ENCODE measurements at regions not wholly inside any gene's neighbourhood (a gene's known extent, or its start where the extent isn't known, plus 50 kb on each side); places are given as distances from the start of the nearest gene placed in this dataset.
"Not testable (repeated sequence)": the region's sequence is repeated elsewhere in the genome, so short reads cannot be mapped to it uniquely, and the experiment has no call there.

GRCh38 chr10:30537158-30537557 lies 92.4 kb downstream of the LYZL2 start:
- TF ChIP-seq CTCF, POLR2A (IDR thresholded peaks at IDR 0.05): not testable (repeated sequence)
